ENCODE measurements at regions not wholly inside any gene's neighbourhood (a gene's known extent, or its start where the extent isn't known, plus 50 kb on each side); places are given as distances from the start of the nearest gene placed in this dataset.

GRCh38 chr1:34479731-34480130 lies 275.1 kb upstream of the GJB5 start:
- no peak for DNase-seq

DNA sequence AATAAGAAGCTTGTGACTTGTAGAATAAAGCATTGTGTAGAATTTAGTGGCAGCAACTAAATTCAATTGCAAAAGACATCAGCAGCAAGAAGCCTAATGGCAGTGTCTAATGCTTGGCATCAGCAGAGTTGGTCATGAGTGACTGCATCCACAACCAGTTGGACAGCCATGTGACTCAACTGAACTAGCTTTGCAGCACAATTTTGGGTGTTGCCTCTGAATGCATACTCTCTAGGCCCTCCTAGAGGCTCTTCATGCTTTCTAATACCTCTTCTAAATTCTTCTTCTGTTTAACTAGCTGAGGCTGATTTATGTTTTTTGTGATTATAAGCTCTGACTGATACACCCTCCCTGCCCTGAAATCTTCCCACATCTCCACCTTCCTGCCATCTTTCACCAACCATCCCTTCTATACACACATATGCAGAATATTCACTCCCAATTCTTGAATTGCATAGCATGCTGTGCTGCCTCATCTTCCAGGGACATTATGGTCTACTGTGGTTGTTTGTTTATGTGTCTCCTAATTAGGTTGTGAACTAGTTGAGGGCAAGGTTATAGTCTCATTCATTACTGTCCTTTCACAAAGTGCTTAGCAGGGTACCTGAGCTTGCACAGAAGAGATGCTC lies 266.7 kb upstream of the GJB5 start:
- DNase-seq: no peak

DNA sequence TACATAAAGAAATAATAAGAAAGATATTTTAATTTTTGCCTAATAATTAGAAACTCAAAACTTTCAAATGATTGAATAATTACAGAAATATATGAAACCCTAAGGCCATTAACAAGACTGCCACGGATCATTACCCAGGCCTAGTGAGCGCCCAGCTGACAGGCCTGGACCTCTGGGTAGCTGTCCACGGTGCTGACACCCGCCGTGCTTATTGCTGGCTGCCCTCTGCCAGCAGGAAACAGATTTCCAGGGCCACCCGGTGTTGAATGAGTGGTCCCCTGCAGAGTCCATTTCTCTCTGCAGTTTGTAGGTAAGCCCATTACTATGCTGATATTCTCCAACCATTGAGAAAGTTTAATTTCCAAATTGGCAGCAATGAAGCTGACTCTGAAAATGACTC lies 254.4 kb upstream of the GJB5 start:
- DNase-seq: peak; percentile 3

GRCh38 chr1:34511802-34512201 lies 243.0 kb upstream of the GJB5 start:
- DNase-seq: no peak

- DNase-seq: no peak
These were observed 236.6 kb upstream of the GJB5 start for GRCh38 chr1:34518146-34518699.

- no peak for DNase-seq
These were observed 234.7 kb upstream of the GJB5 start for GRCh38 chr1:34520111-34520510.

DNA sequence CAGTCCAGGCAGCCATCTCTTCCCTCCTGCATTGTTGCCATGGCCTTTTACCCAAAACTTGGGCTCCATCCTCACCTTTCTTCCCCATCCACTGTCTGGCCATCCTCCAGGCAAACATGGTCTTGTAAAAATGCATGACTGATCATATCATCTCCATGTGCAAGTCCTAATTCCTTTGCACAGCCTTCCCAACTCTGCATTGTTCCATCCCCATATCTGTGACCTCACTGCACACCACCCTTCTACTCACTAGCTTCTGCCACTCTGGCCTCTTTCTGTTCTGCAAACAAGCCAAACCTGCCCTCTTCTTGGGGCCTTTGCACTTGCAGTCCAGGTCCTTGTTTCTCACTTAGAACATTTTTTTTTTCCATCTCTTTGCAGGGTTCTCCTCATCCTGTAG lies 230.1 kb upstream of the GJB5 start:
- no peak for DNase-seq

GRCh38 chr1:34529935-34530859 lies 224.7 kb upstream of the GJB5 start:
- DNase-seq: no peak

DNA sequence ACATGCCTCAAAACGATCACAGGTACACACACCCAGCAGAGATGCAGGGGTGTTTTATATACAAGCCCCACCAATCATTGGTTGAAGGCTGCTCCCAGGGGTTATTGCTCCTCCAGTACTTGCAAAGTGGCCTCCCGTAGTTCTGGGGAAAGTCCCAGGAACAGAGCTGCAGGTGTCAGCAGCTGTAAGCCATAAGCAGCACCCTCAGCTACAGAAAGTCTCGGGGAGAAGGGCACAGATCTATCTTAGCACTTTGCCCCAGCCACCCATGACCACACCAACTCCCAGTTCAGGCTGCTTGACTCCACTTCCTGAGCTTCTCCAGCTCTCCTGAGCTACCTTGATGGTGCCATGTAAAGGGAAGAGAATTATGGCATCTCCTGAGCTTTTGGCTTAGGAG lies 222.7 kb upstream of the GJB5 start:
- DNase-seq: no peak

- no peak for DNase-seq
These were observed 216.4 kb upstream of the GJB5 start for GRCh38 chr1:34538481-34538880.

DNA sequence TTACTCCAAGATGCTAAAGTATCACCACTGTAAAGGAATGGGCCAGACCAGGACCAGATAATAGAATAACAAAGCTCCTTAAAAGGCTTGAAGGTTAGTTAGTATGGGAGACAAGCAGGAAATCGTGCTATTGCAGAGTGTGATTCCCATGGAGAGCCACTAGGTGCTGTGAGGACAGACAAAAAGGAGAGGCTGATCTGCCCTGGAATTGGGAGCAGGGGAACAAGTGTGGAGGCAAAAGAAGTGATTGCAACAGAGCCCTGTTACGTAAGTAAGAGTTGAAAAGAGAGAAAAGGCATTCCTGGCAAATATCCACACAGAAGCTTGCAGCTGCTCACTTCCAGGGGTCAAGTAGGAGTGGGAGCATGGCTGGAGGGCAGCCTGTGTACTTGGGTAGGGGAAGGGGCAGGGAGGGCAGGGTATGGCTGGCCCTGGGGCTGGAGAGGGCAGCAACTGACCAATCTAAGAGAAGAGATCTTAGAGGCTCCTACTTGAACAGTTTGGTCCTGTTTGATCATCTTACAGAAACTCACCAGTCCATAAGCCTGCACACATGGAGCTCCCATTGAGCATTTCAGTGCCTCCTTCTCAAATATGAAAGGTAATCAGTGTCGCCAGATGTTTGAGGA lies 207.7 kb upstream of the GJB5 start:
- DNase-seq: no peak

DNA sequence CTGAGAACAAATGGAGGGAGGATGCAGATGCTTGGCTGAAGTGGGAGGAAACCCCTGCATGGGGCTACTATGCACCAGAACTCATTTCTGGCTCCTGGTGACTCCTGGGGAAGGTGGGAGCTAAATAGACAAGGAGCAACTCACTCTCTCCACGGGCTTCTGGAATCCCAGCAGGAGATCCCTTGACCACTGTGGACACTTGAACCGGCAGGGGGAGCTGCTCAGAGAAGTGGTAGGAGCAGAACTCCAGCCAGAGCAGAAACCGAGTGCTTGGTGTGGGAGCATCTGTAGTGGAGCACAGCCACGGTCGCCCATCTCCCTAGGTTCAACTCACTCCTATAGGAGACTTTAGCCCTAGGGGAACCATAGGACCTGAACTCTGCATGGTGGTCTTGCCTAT lies 205.6 kb upstream of the GJB5 start:
- DNase-seq: no peak

DNA sequence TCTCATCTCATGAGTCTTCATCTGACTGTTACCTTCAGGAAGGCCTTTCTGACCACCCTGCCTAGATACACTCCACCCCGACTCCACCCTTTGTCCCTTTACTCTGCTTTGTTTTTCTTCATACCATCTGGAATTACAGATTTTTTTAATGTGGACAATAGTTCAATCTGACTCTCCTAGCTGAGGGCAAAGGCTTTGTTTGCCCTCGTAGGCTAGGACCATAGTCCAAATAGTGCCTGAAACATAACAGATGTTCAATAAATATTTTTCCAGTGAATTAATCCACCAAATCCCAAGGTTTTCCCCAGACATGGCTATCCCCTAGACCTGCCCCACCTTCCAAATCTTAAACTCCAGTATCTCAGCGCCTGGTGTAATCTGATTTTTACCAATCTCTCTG lies 176.5 kb upstream of the GJB5 start:
- no peak for DNase-seq

GRCh38 chr1:34582356-34582755 lies 172.5 kb upstream of the GJB5 start:
- DNase-seq: no peak

- DNase-seq: no peak
These were observed 167.1 kb upstream of the GJB5 start for GRCh38 chr1:34587761-34588160.

- no peak for DNase-seq
These were observed 164.6 kb upstream of the GJB5 start for GRCh38 chr1:34590211-34590623.

DNA sequence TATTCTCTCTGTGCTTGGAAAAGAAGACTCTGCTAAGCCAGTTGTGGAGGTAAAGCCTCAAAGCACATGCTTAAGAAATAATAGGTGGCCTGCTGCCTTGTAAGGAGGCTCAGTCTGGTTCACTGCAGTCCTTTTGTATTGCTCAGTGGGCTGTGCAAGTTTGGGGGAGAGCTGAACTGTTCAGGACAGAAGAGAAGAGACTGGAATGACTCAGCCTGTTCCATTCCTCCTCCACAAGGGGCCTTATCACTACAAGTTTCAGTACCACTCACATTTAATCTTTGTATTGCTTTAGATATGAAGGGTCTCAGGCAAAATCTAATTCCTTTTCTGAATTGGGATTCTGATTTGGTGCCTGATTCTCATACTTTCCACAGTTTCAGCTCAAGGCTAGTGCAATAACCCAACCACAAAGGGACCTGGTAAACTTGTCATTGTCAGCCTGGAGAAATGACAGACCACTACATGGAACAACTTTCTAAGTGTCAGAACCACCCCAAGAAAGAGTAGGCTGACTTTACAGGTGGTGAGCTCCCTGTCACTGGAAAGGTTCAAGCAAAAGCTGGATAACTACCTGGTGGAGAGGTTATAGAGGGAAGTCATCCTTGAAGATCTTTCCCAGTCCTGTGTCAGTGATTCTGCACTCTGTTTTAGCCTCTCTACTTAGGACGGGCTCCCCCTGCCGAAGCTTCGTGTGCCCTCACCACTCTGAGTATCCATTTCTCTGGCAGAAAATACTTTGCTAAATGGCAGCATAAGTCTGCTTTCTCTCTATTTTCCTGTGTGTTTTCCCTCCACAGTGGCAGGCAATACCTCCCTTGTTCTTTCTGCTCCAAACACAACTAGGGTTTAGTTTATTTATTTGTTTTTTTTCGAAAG lies 162.9 kb upstream of the GJB5 start:
- DNase-seq: no peak

DNA sequence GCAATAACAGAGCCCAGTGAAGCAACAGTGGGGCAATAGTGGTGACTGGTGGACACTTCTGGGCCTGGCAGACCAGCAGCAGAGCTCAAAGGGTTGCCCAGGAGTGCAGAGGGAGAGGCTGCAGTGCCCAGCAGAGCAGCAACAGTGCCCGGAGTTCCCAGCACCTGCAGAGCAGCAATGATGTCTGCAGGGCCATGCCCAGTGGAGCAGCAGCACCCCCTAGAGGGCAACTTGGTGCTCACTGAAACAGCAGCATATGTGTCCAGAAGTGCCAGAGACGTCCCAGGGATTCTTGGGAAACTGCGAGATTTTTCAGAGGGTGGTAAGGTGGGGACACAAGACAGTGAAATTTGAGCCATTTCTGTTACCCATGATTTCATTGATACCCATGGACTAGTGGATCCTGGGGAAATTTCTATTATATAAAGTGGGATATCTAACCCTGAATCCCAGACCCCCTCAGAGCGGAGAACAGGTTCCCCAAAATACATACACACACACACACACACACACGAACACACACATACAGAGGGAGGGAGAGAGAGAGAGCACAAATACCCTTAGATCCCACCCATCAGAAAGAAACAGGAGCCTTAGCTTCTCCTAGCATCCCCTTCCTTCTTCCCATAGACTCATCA lies 156.9 kb upstream of the GJB5 start:
- DNase-seq: peak; percentile 9

- no peak for DNase-seq
These were observed 151.9 kb upstream of the GJB5 start for GRCh38 chr1:34602907-34603306.

DNA sequence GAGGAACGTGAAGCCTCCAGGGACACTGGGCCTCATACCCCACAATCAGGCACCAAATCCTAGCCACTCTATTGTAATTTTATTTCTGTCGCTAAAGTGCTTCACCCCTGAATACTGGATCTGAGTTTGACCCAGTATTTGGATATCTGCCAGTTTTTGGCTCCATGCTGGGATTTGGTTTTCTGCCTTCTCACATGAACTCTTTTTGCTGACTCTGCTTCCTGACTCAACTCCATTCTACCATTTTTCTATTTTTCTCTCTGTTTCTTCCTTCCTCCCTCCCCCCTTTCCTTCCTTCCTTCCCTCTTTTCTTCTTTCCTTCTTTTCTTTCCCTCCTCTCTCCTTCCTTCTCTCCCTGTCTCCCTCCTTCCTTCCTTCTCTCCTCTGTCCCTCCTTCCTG lies 151.3 kb upstream of the GJB5 start:
- DNase-seq: no peak

GRCh38 chr1:34606504-34606903 lies 148.3 kb upstream of the GJB5 start:
- no peak for DNase-seq

Data from muscle of arm (tissue), 1 donor.